C4-2B (cell line): ENCODE measurements at regions not wholly inside any gene's neighbourhood (a gene's known extent, or its start where the extent isn't known, plus 50 kb on each side); places are given as distances from the start of the nearest gene placed in this dataset.

Experiments used
- CTCF ChIP-seq: fragments of 450-650 bp; conservative IDR thresholded peaks from 2 replicates; pipeline ENCODE4 v1.5.1; 2017; ENCODE audit warnings: mild to moderate bottlenecking
- ZFX ChIP-seq: fragments of 450-650 bp; IDR thresholded peaks from 2 replicates; pipeline ENCODE4 v1.6.1; 2017

DNA sequence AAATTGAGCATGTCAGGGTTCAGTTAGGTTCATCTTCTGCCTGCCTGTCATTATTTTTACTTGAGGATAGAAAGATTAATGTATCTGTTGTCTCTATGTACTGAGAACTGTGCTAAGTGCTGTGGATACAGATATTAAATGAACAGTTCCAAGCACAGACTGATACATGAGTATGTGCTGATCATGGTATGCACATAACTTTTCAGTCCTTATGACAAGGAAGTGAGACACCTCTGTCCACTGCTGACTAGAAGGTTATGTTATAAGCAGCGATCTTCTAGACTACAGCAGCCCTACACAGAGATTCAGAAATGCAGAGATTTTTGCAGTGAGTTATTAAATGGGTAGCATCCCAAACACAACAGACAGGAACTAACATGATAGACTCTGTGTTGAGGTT lies 335.6 kb upstream of the MTNR1B start:
- TF ChIP-seq CTCF (no peak), ZFX (no peak)
